GM21576 (cell line): ENCODE measurements at regions not wholly inside any gene's neighbourhood (a gene's known extent, or its start where the extent isn't known, plus 50 kb on each side); places are given as distances from the start of the nearest gene placed in this dataset.
"Not testable (repeated sequence)": the region's sequence is repeated elsewhere in the genome, so short reads cannot be mapped to it uniquely, and the experiment has no call there.

Experiments
- ATAC-seq: cut with Tn5 transposase; IDR thresholded peaks from one replicate; pipeline ENCODE4 v1.9.1; 2021; ENCODE audit warnings: mild to moderate bottlenecking, moderate library complexity; ENCODE audit not compliant: unreplicated experiment

DNA sequence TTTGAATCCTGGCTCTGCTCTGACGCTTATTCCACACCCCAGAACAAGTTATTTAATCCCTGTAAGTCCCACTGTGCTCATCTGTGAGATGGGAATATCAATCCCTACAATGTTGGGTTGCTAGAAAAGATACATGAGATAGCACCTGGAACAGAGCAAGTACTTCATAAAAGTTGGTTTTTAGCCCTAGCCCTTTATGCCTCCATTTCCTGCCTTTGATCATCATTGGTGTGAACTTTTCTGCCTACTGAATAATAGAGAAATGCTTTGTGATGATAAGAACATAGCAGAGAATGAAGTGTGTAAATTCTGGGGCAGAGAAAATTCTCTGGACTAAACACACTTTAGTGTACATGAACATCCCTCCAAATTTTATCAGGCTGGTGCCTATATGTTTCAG, 90.3 kb upstream of the RANBP6 start:
- no peak for ATAC-seq

DNA sequence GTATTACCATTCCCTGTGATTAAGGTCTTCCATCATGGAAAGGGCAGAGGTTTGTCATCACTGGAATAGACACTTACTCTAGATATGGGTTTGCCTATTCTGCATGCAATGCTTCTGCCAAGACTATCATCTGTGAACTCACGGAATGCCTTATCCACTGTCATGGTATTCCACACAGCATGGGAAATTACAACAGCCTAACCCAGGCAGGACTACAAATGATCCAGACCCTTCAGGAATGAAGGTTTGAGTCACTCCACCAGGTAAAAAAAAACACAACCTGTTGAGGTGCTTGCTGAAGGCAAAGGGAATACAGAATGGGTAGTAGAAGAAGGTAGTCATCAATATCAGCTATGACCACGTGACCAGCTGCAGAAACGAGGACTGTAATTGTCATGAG, 89.0 kb upstream of the RANBP6 start:
- ATAC-seq = not testable (repeated sequence)

DNA sequence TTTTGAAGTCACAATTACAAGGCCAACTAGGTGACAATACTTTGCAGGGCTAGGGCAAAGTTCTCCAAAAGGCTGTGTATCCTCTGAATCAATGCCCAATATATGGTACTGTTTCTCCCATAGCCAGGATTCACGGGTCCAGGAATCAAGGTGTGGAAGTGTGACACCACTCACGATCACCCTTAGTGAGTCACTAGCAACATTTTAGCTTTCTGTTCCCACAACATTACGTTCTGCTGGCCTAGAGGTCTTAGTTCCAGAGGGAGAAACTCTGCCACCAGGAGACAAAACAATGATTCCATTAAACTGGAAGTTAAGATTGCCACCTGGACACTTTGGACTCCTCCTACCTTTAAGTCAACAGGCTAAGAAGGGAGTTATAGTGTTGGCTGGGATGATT, 88.5 kb upstream of the RANBP6 start:
- ATAC-seq = not testable (repeated sequence)

DNA sequence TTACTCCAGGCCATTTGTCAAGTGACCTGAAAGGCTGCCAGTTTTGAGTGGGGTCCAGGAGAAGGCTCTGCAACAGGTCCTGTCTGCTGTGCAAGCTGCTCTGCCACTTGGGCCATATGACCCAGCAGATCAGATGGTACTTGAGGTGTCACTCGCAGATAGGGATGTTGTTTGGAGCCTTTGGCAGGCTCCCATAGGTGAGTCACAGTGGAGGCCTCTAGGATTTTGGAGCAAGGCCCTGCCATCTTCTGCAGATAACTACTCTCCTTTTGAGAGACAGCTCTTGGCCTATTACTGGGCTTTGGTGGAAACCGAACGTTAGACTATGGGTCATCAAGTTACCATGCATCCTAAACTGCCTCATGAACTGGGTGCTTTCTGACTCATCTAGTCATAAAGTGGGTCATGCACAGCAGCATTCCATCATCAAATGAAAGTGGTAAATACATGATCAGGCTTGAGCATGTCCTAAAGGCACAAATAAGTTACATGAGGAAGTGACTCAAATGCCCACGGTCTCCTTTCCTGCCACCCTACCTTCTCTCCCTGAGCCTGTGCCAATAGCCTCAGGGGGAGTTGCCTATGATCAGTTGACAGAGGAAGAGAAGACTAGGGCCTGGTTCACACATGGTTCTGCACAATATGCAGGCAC, 87.0 kb upstream of the RANBP6 start:
- ATAC-seq = not testable (repeated sequence)

DNA sequence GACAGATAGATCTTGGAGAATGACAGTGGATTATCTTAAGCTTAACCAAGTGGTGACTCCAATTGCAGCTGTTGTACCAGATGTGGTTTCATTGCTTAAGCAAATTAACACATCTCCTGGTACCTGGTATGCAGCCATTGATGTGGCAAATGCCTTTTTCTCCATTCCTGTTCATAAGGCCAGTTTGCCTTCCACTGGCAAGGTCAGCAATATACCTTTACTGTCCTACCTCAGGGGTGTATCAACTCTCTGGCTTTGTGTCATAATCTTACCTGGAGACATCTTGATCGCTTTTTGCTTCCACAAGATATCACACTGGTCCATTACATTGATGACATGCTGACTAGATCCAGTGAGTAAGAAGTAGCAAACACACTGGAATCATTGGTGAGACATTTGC, 86.3 kb upstream of the RANBP6 start:
- ATAC-seq = not testable (repeated sequence)

DNA sequence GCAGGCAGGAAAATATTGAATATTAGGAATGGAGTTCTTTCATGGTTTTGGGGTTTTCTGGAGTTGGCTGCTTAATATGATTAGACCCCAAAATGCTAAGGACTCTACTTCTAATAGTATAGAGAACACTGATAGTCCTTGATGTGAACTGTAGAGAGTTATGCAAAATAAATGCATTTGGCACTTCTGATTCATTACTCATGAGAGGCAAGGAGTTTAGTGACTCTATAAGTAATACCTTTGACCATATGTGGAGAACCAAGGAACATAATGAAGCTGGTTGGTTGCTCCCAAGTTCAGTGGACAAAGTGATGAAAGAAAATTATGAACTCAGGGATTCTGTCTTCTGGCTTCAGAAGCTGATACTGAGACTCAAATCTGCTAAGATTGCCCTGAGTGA, 83.9 kb upstream of the RANBP6 start:
- not testable (repeated sequence) for ATAC-seq

DNA sequence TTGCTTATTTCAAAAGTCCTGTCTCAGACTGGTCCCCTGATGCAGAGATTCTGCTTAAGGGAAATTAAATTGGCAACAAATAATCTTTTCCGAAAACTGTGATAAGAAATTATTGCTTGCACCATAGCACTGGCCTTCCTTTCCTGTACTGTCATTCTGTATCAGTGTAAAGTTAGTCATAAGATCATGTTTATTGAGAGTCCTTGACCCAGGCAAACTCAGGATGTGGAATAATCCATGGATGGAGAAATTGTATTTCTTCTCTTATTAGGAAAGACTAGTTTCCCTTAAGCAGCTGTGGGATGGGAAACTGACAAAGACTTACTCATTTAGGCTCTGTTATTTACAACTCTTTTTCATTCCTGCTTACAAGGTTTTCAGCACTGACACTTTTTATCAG, 83.0 kb upstream of the RANBP6 start:
- no peak for ATAC-seq

DNA sequence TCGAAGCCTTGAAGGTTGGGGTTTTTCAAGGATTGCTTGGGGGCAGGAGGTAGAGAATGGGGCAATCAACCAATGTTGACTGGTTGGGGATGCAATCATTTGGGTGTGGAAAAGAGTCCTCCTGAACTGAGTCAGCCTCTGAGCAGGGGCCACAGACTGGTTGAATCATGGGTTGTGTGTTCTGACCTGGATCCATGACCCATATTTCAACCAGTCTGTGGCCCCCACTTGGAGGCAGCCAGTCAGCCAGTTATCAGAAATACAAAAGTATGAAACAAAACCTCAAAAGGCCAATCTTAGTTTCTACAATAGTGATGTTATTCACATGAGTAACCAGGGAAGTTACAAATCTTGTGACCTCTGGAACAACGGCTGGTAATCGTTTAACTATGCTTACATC, 81.4 kb upstream of the RANBP6 start:
- no peak for ATAC-seq

DNA sequence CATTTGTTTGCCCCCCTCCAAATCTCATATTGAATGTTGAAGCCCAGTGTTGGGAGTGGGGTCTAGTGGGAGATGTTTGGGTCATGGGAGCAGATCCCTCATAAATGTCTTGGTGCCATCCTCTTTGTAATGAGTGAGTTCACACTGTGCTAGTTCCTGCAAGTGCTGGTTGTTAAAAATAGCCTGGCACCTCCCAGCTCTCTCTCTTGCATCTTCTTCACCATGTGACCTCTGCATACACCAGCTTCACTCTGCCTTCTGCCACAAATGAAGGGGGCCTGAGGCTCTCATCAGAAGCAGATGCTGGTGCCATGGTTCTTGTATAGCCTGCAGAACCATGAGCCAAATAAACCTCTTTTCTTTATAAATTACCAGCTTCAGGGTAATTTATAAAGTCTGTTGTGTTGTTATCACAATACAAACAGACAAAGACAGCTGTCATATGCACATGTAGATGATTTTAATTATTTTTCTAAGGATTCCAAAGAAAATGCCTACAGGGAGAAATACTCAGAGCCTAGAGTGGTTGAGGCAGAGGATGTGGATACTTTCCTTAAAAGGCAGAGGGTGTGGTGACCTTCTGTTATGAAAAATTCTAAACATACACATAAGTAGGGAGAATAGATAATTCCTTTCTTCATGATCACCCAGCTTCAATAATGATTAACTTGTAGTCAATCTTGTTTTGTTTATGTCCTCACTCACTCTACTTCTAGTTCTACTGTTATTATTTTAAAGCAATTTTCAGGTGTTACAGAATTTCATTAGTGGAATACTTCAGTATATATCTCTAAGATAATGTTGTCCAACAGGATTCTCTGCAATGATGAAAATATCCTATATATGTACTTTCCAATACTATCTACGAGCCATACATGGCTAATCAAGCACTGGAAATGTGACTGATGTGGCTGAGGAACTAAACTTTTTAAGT, 75.1 kb upstream of the RANBP6 start:
- no peak for ATAC-seq

DNA sequence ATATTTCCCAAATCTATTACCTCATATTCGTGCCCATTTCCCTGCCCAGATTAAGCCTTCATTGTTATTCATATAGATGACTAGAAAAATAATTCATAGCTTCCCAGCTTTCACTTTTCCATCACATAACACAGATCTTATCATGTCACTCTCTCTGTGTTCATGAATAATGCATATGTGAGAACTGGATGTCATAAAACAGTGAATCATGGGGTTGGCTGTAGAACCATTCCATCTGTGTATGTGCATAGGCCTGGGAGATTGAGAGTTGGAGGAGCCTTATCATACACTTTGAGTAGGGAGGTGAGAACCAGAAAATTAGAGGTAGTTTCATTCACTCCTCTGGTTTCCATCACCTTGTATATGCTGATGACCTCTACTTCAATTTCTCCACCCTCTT, 73.9 kb upstream of the RANBP6 start:
- ATAC-seq = no peak

DNA sequence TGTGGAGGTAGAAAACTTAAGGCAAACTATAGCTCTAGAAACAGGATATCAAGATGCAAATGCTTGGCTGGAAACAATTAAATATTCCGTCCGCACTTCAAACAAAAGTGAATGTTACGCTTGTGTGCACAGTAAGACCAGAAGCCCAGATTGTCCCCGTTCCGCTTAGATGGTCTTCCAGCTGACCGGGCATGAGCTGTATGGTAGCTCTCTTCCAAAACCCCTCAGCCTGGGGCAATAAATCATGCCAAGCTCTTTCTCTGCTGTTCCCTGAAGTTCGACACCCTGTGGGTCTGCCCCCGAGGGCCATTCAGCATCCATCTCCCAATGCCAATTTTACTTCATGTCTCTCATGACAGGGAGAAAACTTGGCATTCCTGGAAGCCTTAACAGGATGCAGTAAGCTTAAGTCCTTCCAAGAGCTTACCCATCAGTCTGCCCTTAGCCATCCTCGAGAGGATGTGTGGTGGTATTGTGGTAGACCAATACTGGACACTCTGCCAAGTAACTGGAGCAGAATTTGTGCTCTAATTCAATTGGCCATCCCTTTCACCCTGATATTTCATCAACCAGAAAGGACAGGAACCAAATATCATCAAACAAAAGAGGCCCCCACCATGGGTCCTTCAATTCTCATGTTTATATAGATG, 70.7 kb upstream of the RANBP6 start:
- ATAC-seq = no peak

DNA sequence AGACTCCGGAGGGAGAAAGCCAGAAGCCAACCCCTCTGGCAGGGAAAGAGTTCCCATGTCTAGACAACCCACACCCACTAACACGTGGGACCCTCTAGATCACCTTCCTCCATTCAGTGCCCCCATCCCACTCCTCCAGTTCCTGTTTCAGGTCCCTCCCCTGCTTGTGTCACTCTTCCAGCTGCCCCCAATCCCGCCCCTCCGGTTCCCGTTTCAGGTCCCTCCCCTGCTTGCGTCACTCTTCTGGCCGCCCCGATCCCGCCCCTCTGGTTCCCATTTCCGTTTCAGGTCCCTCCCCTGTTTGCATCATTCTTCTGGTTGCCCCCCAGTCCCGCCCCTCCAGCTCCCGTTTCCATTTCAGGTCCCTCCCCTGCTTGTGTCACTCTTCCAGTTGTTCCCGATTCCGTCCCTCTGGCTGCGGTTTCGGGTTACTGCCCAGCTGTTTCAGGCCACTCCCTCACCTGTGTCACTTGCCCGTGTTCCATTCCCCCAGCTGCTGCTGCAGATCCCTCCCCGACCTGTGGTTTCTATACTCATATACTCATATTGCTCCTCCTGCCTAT, 64.8 kb upstream of the RANBP6 start:
- peak; percentile 80 for ATAC-seq

DNA sequence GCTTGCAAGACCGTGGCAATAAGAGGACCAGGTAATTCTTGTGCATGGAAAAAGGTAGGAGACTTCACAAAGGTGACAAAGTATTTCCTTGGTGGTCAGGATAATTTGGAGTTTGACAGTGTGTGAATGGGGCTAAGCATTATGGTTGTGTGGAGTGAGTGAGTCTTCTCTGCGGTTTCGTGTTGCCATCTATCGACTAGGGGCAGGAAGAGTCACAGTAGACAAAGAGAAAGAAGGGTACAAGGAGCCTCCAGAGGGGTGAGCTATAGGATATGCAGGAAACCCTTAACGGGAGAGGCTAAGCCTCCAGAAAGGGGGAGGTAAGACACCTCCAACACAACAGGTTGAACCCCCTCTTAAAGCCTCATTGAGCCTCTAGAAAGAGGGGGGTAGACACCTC, 64.0 kb upstream of the RANBP6 start:
- ATAC-seq = no peak

DNA sequence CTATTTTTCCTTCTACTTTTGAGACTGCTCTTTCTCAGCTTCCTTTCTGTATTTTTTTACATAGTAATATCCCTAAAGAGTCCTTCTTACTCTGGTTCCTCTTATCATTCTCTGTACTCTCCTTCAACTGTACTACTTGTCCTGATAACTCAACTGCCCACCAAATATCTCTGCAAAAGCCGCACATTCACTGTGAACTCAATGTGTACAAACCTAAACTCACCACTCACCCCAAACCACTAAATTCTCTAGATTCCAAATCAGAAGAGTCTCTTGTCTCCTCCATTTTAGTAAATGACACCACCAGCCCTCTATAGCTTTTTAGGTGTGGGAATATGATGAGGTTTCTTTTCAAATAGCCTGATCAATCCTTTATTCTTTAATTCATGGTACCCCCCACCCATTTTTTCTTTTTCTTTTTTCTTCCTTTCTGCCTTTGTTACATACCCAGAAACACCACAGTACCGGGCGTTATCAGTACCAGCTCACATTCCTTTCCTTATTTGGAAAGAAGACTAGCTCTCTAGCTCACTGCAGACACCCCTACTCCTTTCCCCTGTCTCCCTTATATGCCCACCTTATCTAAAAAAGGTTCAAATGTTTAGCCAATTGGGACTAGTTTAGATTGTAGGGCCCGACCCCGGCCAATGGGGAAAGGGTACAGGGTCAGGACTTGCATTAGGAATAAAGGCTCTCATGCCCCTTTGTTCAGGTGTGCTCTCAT, 63.1 kb upstream of the RANBP6 start:
- ATAC-seq = no peak

DNA sequence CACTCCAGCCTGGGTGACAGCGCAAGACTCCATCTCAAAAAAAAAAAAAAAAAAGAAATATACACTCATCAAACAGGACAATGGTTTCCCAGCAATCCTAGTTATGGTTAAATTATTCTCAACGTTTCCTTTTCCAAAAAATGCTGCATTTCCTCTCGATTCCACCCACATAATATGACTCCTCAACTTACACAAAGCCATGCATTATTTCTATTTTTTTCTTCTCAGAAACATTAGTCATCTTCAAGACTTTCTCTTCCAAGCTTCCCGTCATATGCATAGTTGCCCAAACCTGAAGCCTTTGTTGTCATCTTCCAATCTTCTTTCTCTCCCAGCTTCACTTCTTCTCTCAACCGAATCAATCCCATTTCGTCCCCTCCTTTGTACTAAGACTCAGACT, 61.4 kb upstream of the RANBP6 start:
- ATAC-seq = no peak

DNA sequence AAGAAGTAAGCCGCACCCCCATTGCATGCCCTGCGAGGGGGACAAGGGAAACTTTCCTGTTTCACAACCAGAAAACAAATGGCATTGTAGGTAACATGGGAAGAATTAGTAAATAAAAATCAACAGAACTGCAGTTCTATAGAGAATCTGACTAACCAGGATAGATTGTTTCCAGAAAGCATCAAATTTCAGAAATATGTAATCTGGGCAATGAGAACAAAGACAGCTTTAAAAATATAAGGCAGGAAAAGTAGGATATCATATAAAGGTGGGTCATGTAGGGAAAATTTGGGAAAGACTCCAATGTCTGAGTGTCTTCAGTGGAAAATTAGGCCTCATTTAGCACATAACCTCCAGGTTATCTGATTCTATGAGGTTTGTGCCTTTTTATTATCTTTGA, 58.3 kb upstream of the RANBP6 start:
- no peak for ATAC-seq

DNA sequence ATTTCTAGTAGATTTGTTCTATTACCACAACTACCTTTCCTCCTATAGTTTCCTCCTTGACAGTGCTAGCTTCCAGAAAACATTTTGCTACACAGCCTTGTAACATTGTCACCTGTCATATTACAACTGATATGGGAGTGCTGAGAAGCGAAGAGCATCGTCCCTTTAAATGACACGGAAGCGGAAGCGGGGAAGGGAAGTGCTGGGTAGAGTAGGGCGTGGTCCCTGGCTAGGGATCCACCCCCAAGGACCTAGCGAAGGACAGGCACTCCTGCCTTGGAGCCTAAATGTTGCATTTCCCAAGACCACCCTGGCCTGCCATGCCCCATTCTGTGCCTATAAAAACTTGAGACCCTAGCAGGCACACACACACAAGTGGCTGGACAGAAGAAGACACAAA, 57.4 kb upstream of the RANBP6 start:
- no peak for ATAC-seq

DNA sequence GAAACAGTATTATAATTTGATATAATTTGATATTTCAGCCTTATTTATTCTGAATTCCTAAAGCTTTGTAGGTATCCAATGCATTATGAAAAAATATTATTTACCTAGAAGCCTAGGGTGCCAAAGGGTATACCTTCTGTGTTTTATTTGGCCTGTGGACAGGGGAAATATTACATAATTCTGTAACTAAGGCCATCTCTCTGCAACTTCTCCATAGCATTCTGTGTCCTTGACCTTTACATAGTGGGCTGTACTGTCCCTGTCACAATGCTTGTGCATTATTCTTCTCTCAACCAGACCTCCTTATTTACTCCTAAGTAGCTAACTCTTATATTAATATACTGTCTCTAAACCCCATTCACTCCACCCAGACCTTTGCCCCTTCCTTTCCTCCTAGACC, 57.0 kb upstream of the RANBP6 start:
- ATAC-seq = no peak

DNA sequence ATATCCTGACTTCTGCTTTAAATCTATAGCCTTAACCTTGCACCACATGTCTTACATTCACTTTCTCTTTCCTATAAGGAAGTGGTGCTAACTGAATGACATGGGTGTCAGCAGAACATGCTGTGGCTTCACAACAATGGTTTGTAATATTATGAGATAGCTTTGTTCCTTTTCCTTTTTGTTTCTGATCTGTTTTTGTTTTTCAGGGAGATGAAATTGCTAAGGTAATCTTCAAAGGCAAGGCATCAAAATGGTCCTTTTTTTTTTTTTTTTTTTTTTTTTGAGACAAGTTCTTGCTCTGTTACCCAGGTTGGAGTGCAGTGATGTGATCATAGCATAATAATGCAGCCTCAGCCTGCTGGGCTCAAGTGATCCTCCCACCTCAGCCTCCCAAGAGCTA, 53.6 kb upstream of the RANBP6 start:
- peak; percentile 94 for ATAC-seq

DNA sequence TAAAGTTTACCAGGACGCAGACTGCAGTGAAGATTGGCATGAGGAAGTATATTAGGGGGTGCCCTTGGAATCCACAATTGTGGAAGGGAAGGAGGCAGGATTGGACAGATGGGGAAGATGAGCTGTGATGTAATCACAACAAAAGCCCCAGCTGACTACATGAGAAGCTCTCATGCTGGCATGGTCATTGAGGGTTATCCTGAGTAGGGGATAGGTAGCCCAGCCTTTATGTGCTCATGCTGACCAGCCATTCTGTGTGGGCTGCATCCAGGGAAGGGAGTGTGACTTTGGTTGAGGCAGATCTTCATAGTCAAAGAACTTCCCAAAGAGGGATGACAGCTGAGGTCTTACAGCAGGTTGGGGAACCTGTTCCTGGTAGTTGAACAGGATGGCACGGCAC, 52.0 kb upstream of the RANBP6 start:
- ATAC-seq = no peak
